Coronary artery (tissue), 2 donors: ENCODE measurements at regions not wholly inside any gene's neighbourhood (a gene's known extent, or its start where the extent isn't known, plus 50 kb on each side); places are given as distances from the start of the nearest gene placed in this dataset.

Experiments used
- DNase-seq: peaks from one replicate; pipeline ENCODE4 v3.0.0-alpha.2; 2017; ENCODE audit warnings: low spot score
- H3K27ac ChIP-seq, 2 donors: fragments of 200-600 bp; sonication (generic); one replicate each; pipeline ENCODE4 v1.5.1; 2016 to 2019
- H3K4me3 ChIP-seq: fragments of 200-600 bp; sonication (generic); 2 replicates; pipeline ENCODE4 v1.5.1; 2016; ENCODE audit warnings: mild to moderate bottlenecking, moderate library complexity
- TF ChIP-seq, protein P1 (sequence below): fragments of 200-600 bp; sonication (generic); IDR thresholded peaks from one replicate; pipeline ENCODE4 v1.5.1; 2019; ENCODE audit warnings: antibody characterized with exemption

GRCh38 chr10:44176311-44176710 lies 208.6 kb downstream of the CXCL12 start:
- Histone ChIP-seq H3K27ac (no peak overlapping the region), H3K4me3 (no peak overlapping the region)
- TF ChIP-seq, protein P1, sequence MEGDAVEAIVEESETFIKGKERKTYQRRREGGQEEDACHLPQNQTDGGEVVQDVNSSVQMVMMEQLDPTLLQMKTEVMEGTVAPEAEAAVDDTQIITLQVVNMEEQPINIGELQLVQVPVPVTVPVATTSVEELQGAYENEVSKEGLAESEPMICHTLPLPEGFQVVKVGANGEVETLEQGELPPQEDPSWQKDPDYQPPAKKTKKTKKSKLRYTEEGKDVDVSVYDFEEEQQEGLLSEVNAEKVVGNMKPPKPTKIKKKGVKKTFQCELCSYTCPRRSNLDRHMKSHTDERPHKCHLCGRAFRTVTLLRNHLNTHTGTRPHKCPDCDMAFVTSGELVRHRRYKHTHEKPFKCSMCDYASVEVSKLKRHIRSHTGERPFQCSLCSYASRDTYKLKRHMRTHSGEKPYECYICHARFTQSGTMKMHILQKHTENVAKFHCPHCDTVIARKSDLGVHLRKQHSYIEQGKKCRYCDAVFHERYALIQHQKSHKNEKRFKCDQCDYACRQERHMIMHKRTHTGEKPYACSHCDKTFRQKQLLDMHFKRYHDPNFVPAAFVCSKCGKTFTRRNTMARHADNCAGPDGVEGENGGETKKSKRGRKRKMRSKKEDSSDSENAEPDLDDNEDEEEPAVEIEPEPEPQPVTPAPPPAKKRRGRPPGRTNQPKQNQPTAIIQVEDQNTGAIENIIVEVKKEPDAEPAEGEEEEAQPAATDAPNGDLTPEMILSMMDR, result no peak
- DNase-seq, result no peak

DNA sequence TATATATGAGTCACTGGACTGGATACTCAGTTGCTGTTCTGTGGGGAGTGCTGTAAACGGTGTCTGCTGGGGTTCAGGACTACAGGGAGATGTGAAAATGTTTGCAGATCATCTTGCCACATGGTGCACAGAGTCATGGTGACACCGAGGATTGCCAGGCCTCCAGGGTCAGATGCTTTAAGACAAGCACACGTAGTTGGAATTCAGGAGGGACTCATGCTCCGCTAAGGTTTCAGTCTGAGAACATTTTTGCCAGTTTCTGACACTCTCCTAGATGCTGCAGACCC lies 211.3 kb downstream of the CXCL12 start:
- TF ChIP-seq, protein P1, result no peak
- DNase-seq, result no peak

DNA sequence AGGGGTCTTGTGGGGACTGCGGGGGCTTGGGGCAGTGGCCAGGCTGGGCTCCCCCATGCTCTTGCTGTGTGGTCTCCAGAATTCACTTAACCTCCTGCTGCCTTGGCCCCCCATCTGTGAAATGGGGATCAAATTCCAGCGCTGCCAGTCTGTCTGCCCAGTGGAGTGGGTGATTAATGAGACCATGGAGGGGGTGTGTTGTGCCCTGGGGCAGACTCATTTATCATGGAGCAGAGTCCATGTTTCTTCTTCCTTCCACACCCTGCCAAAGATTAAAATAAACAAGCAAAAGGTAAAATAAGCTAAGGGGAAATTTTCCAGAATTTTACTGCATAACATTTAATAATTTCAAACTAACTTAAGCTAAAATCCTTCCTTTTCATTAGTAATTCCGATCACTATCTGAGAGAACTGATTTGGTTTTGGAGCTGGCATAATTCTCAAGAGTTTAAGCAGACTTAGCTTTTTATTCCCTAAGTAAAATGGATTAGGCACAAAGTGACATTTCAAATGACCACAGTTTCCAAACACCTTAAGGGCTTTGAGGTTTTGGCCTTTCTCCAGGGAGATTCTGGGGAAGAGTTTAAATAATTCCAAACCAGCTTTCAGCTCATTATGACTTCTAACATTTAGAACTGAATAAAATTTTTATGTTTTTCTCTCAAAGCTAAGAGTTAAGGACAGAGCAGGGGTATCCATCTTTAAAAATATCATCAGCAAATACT lies 211.9 kb downstream of the CXCL12 start:
- Histone ChIP-seq H3K4me3 (no peak overlapping the region), H3K27ac (no peak overlapping the region)
- TF ChIP-seq, protein P1, result no peak
- no peak for DNase-seq

More for the DNA sequence above, 211.3 kb downstream of the CXCL12 start:
- no peak overlapping the region for H3K27ac ChIP-seq
- H3K4me3 ChIP-seq, result no peak overlapping the region

DNA sequence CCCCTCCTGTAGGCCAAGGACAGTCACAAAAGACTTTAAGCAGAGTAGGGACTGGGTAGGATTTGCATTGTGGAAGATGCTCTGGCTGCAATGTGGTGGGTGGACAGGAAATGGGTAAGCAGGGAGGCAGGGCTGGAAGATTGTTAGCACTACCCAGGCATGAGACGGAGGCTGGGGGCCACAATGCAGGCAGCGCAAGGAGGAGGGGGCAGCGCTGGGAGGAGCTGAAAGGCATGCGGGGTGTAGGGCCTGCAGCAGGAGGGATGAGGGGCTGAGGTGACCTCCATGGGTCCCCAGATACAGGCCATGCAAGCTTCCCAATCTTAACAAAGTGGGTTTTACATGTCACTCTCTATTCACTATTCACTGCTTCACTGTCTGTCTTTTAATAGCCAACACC lies 213.1 kb downstream of the CXCL12 start:
- DNase-seq, result no peak
- H3K27ac ChIP-seq, result no peak overlapping the region
- TF ChIP-seq, protein P1, result no peak
- H3K4me3 ChIP-seq, result no peak overlapping the region

- no peak overlapping the region for H3K27ac ChIP-seq
- no peak for DNase-seq
- TF ChIP-seq, protein P1, result no peak
These were observed 216.4 kb downstream of the CXCL12 start for GRCh38 chr10:44168478-44168877.

DNA sequence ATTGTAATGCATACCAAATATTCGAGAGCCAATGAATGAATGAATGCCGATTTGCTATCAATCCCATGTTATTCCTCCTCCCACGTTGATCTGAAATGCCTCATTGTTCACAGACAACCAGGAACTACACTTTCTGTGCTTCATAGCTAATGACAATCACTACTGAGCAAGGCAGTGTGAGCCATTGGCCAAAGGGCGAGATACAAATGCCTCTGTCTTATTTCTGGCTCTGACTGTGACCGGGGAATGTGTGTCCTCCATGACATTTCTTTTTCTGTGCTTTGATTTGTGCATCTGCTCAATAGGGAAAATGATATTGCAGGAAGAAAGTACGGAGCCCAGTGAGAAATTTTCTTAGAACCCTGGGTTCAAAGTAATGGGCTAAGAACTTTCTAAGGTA lies 217.1 kb downstream of the CXCL12 start:
- Histone ChIP-seq H3K4me3 (no peak overlapping the region), H3K27ac (no peak overlapping the region)
- DNase-seq, result no peak
- TF ChIP-seq, protein P1, result no peak

More at GRCh38 chr10:44168478-44168877, 216.4 kb downstream of the CXCL12 start:
- no peak overlapping the region for H3K4me3 ChIP-seq

GRCh38 chr10:44166441-44166840 lies 218.5 kb downstream of the CXCL12 start:
- TF ChIP-seq, protein P1, result no peak
- H3K27ac ChIP-seq, result no peak overlapping the region
- no peak for DNase-seq
- no peak overlapping the region for H3K4me3 ChIP-seq
